ENCODE measurements at regions not wholly inside any gene's neighbourhood (a gene's known extent, or its start where the extent isn't known, plus 50 kb on each side); places are given as distances from the start of the nearest gene placed in this dataset.
A peak's percentile ranks its signal among the peaks of the same experiment; 100 is the strongest.

- no peaks in the 10 kb centered on the region for H3K79me2 ChIP-seq (ENCODE audit: low read length)
- no peaks in the 10 kb centered on the region for H3K9me3 ChIP-seq (replicated peaks; ENCODE audit: insufficient read depth, low read length)
- no peak overlapping the region for H3K4me3 ChIP-seq (ENCODE audit: low read length)
- no peak overlapping the region for H2AFZ ChIP-seq (ENCODE audit: low read length)
- H4K20me1 ChIP-seq (ENCODE audit: insufficient read depth, low read length) = no peaks in the 10 kb centered on the region
- H3K9me2 ChIP-seq (replicated peaks; ENCODE audit: insufficient read depth, low read length) = no peaks in the 10 kb centered on the region
- H3K9ac ChIP-seq (ENCODE audit: low read length) = no peak overlapping the region
- H3K27ac ChIP-seq (ENCODE audit: low read length) = no peak overlapping the region
- no peaks in the 10 kb centered on the region for H3K27me3 ChIP-seq (replicated peaks; ENCODE audit: insufficient read depth, low read length)
- H3K36me3 ChIP-seq (replicated peaks; ENCODE audit: insufficient read depth, low read length) = no peaks in the 10 kb centered on the region
- no peak for DNase-seq
- no peaks in the 10 kb centered on the region for H3F3A ChIP-seq (ENCODE audit: insufficient read depth, low read length)
- no peak for TF ChIP-seq EZH2phosphoT487 (IDR thresholded peaks at IDR 0.05; ENCODE audit: low read length)
- peaks cover 15% of the 10 kb centered on the region for H3K4me1 ChIP-seq (ENCODE audit: low read length)
- no peak overlapping the region for H3K4me2 ChIP-seq (ENCODE audit: low read depth, low read length)
These were observed 495.2 kb upstream of the MEIS1 start for GRCh38 chr2:65939687-65940086.

GRCh38 chr2:65937379-65938160, 497.4 kb upstream of the MEIS1 start:
- DNase-seq = peak; percentile 34
- H4K20me1 ChIP-seq (ENCODE audit: insufficient read depth, low read length) = no peaks in the 10 kb centered on the region
- H3K4me1 ChIP-seq (ENCODE audit: low read length) = peaks cover 15% of the 10 kb centered on the region
- no peak overlapping the region for H2AFZ ChIP-seq (ENCODE audit: low read length)
- TF ChIP-seq EZH2phosphoT487 (IDR thresholded peaks at IDR 0.05; ENCODE audit: low read length) (no peak), CTCF (IDR thresholded peaks at IDR 0.05; ENCODE audit: low read length) (no peak), EZH2 (optimal IDR thresholded peaks at IDR 0.05; ENCODE audit: low read depth, low read length) (no peak)
- H3K4me2 ChIP-seq (ENCODE audit: low read depth, low read length) = 0 out of 2 replicates have a peak overlapping the region, but pooled peaks have one; percentile 5
- no peak overlapping the region for H3K9ac ChIP-seq (ENCODE audit: low read length)
- H3K4me3 ChIP-seq (ENCODE audit: low read length) = no peak overlapping the region
- H3F3A ChIP-seq (ENCODE audit: insufficient read depth, low read length) = no peaks in the 10 kb centered on the region
- H3K27me3 ChIP-seq (replicated peaks; ENCODE audit: insufficient read depth, low read length) = no peaks in the 10 kb centered on the region
- H3K9me2 ChIP-seq (replicated peaks; ENCODE audit: insufficient read depth, low read length) = no peaks in the 10 kb centered on the region
- H3K27ac ChIP-seq (ENCODE audit: low read length) = 0 out of 2 replicates have a peak overlapping the region, but pooled peaks have one; percentile 5
- H3K9me3 ChIP-seq (replicated peaks; ENCODE audit: insufficient read depth, low read length) = no peaks in the 10 kb centered on the region
- H3K36me3 ChIP-seq (replicated peaks; ENCODE audit: insufficient read depth, low read length) = no peaks in the 10 kb centered on the region
- no peaks in the 10 kb centered on the region for H3K79me2 ChIP-seq (ENCODE audit: low read length)

GRCh38 chr2:65934992-65935629, 499.8 kb upstream of the MEIS1 start:
- H3K79me2 ChIP-seq (ENCODE audit: low read length) = no peaks in the 10 kb centered on the region
- H3K9ac ChIP-seq (ENCODE audit: low read length) = no peak overlapping the region
- no peaks in the 10 kb centered on the region for H3K36me3 ChIP-seq (replicated peaks; ENCODE audit: insufficient read depth, low read length)
- peaks cover 19% of the 10 kb centered on the region for H3K4me1 ChIP-seq (ENCODE audit: low read length)
- no peaks in the 10 kb centered on the region for H3K27me3 ChIP-seq (replicated peaks; ENCODE audit: insufficient read depth, low read length)
- DNase-seq = no peak
- H2AFZ ChIP-seq (ENCODE audit: low read length) = no peak overlapping the region
- H3K9me3 ChIP-seq (replicated peaks; ENCODE audit: insufficient read depth, low read length) = no peaks in the 10 kb centered on the region
- TF ChIP-seq EZH2phosphoT487 (IDR thresholded peaks at IDR 0.05; ENCODE audit: low read length) (no peak), EZH2 (optimal IDR thresholded peaks at IDR 0.05; ENCODE audit: low read depth, low read length) (no peak), CTCF (IDR thresholded peaks at IDR 0.05; ENCODE audit: low read length) (no peak)
- H4K20me1 ChIP-seq (ENCODE audit: insufficient read depth, low read length) = no peaks in the 10 kb centered on the region
- no peak overlapping the region for H3K27ac ChIP-seq (ENCODE audit: low read length)
- no peaks in the 10 kb centered on the region for H3K9me2 ChIP-seq (replicated peaks; ENCODE audit: insufficient read depth, low read length)
- no peaks in the 10 kb centered on the region for H3F3A ChIP-seq (ENCODE audit: insufficient read depth, low read length)
- H3K4me2 ChIP-seq (ENCODE audit: low read depth, low read length) = no peak overlapping the region
- no peak overlapping the region for H3K4me3 ChIP-seq (ENCODE audit: low read length)

GRCh38 chr2:65932571-65932970, 500.2 kb upstream of the SPRED2 start:
- Histone ChIP-seq H3K36me3 (replicated peaks; ENCODE audit: insufficient read depth, low read length) (no peaks in the 10 kb centered on the region), H3K4me2 (ENCODE audit: low read depth, low read length) (no peak overlapping the region), H3K27me3 (replicated peaks; ENCODE audit: insufficient read depth, low read length) (no peaks in the 10 kb centered on the region), H3K4me3 (ENCODE audit: low read length) (no peak overlapping the region), H2AFZ (ENCODE audit: low read length) (no peak overlapping the region), H3K27ac (ENCODE audit: low read length) (no peak overlapping the region), H3K4me1 (ENCODE audit: low read length) (peaks cover 16% of the 10 kb centered on the region), H3F3A (ENCODE audit: insufficient read depth, low read length) (no peaks in the 10 kb centered on the region), H3K9me3 (replicated peaks; ENCODE audit: insufficient read depth, low read length) (no peaks in the 10 kb centered on the region), H3K9me2 (replicated peaks; ENCODE audit: insufficient read depth, low read length) (no peaks in the 10 kb centered on the region), H3K79me2 (ENCODE audit: low read length) (no peaks in the 10 kb centered on the region), H4K20me1 (ENCODE audit: insufficient read depth, low read length) (no peaks in the 10 kb centered on the region), H3K9ac (ENCODE audit: low read length) (no peak overlapping the region)
- no peak for DNase-seq
- TF ChIP-seq CTCF (IDR thresholded peaks at IDR 0.05; ENCODE audit: low read length) (no peak), EZH2phosphoT487 (IDR thresholded peaks at IDR 0.05; ENCODE audit: low read length) (no peak)
